ENCODE measurements at regions not wholly inside any gene's neighbourhood (a gene's known extent, or its start where the extent isn't known, plus 50 kb on each side); places are given as distances from the start of the nearest gene placed in this dataset.

DNA sequence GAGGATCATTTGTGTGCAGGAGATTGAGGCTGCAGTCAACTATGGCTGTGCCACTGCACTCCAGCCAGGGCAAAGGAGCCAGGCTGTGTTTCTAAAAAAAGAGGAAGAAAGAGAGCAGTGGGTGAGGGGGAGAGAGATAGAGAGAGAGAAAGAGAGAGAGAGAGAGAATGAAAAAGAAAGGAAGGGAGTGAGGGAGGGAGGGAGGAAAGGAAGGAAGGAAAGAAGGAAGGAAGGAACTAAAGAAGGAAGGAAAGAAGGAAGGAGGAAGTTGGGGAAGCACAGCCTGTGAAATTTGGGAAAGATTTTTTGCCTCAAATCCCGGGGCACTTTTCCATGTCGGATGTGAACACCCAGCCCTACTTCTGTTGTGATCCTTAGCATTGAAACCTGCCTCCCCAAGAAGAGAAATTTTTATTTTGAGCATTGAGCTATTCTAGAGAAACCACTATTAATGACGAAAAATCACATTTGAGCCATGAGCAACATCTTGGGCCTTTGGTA is 57.8 kb downstream of the FOXA2 start (continued):
- TF ChIP-seq, protein P1, sequence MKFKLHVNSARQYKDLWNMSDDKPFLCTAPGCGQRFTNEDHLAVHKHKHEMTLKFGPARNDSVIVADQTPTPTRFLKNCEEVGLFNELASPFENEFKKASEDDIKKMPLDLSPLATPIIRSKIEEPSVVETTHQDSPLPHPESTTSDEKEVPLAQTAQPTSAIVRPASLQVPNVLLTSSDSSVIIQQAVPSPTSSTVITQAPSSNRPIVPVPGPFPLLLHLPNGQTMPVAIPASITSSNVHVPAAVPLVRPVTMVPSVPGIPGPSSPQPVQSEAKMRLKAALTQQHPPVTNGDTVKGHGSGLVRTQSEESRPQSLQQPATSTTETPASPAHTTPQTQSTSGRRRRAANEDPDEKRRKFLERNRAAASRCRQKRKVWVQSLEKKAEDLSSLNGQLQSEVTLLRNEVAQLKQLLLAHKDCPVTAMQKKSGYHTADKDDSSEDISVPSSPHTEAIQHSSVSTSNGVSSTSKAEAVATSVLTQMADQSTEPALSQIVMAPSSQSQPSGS (IDR thresholded peaks at IDR 0.05; ENCODE audit: low read length), result no peak
- TF ChIP-seq CREB1 (IDR thresholded peaks at IDR 0.05), result no peak
- no peak for TF ChIP-seq BCL11A (IDR thresholded peaks at IDR 0.05; ENCODE audit: low read depth in 2 of 2, low read length in 2 of 2)
- TF ChIP-seq POLR2AphosphoS5 (IDR thresholded peaks at IDR 0.05; ENCODE audit: low read depth, low read length), result no peak
- no peak for TF ChIP-seq CBX5 (IDR thresholded peaks at IDR 0.05; ENCODE audit: low read depth, low read length)
- TF ChIP-seq BACH1 (IDR thresholded peaks at IDR 0.05; ENCODE audit: low read length), result no peak

All from H1 (cell line).